ENCODE measurements at regions not wholly inside any gene's neighbourhood (a gene's known extent, or its start where the extent isn't known, plus 50 kb on each side); places are given as distances from the start of the nearest gene placed in this dataset.

GRCh38 chr2:35946478-35946877 lies 409.1 kb upstream of the CRIM1 start:
- WGBS, 2 donors: 28 to 39% methylated on average over 2 of the region's 2 CpGs
- intact Hi-C loops (cut with DNase I): no loop called here
- Histone ChIP-seq H3K36me3 (ENCODE audit: control insufficient read depth in 1 of 2, insufficient read depth in 2 of 2, low read length in 1 of 2) (no peaks in the 10 kb centered on the region), H3K4me3 (ENCODE audit: low read length in 2 of 2) (no peak overlapping the region), H3K27ac (ENCODE audit: low read depth in 1 of 2, low read length in 2 of 2) (no peak overlapping the region), H3K27me3 (ENCODE audit: control insufficient read depth in 1 of 2, insufficient read depth in 2 of 2, low read length in 1 of 2) (no peaks in the 10 kb centered on the region), H3K9me3 (ENCODE audit: control insufficient read depth, low read length) (no peaks in the 10 kb centered on the region), H3K4me1 (ENCODE audit: control insufficient read depth in 1 of 2, insufficient read depth in 2 of 2, low read length in 2 of 2) (no peaks in the 10 kb centered on the region)
- ATAC-seq (ENCODE audit: low FRiP score): no peak
- no peak for DNase-seq

- Histone ChIP-seq H3K4me1 (ENCODE audit: control insufficient read depth in 1 of 2, insufficient read depth in 2 of 2, low read length in 2 of 2) (no peaks in the 10 kb centered on the region), H3K4me3 (ENCODE audit: low read length in 2 of 2) (no peak overlapping the region), H3K27ac (ENCODE audit: low read depth in 1 of 2, low read length in 2 of 2) (no peak overlapping the region), H3K36me3 (ENCODE audit: control insufficient read depth in 1 of 2, insufficient read depth in 2 of 2, low read length in 1 of 2) (no peaks in the 10 kb centered on the region), H3K27me3 (ENCODE audit: control insufficient read depth in 1 of 2, insufficient read depth in 2 of 2, low read length in 1 of 2) (no peaks in the 10 kb centered on the region), H3K9me3 (ENCODE audit: control insufficient read depth, low read length) (no peaks in the 10 kb centered on the region)
- no peak for ATAC-seq (ENCODE audit: low FRiP score)
- 60 to 71% methylated on average over 4 of the region's 4 CpGs for WGBS, 2 donors
- intact Hi-C loops (cut with DNase I): no loop called here
- no peak for DNase-seq
Observed at GRCh38 chr2:35938838-35939237, 416.7 kb upstream of the CRIM1 start.

DNA sequence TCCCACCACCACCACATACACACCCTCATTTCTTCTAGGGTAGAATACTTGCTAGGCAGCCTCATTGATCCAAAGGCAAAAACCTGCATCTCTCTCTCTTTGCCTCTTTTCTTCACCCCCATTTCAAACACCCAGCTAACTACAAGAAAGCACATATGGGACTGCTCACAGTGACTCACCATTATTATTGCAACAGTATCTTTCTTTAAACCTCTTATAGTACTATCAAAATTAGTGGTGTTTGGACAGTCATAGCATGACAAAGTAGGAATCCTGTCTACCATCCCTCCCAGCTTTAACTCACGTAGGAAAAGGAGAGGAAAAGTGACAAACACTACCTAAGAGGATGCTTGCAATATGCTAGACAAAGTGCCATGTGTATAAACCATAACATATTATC lies 422.5 kb upstream of the CRIM1 start:
- no peaks in the 10 kb centered on the region for H3K27me3 ChIP-seq (ENCODE audit: control insufficient read depth in 1 of 2, insufficient read depth in 2 of 2, low read length in 1 of 2)
- H3K27ac ChIP-seq (ENCODE audit: low read depth in 1 of 2, low read length in 2 of 2): no peak overlapping the region
- H3K9me3 ChIP-seq (ENCODE audit: control insufficient read depth, low read length): no peaks in the 10 kb centered on the region
- WGBS, 2 donors: 49 to 58% methylated on average over 1 of the region's 1 CpG
- H3K36me3 ChIP-seq (ENCODE audit: control insufficient read depth in 1 of 2, insufficient read depth in 2 of 2, low read length in 1 of 2): no peaks in the 10 kb centered on the region
- H3K4me1 ChIP-seq (ENCODE audit: control insufficient read depth in 1 of 2, insufficient read depth in 2 of 2, low read length in 2 of 2): no peaks in the 10 kb centered on the region
- no peak for ATAC-seq (ENCODE audit: low FRiP score)
- intact Hi-C loops (cut with DNase I): no loop called here
- no peak for DNase-seq
- no peak overlapping the region for H3K4me3 ChIP-seq (ENCODE audit: low read length in 2 of 2)

- no peak overlapping the region for H3K27ac ChIP-seq (ENCODE audit: low read depth in 1 of 2, low read length in 2 of 2)
- no peak for DNase-seq
- WGBS, 2 donors: 54 to 55% methylated on average over 5 of the region's 5 CpGs
Observed at GRCh38 chr2:35932276-35932963, 423.2 kb upstream of the CRIM1 start.

DNA sequence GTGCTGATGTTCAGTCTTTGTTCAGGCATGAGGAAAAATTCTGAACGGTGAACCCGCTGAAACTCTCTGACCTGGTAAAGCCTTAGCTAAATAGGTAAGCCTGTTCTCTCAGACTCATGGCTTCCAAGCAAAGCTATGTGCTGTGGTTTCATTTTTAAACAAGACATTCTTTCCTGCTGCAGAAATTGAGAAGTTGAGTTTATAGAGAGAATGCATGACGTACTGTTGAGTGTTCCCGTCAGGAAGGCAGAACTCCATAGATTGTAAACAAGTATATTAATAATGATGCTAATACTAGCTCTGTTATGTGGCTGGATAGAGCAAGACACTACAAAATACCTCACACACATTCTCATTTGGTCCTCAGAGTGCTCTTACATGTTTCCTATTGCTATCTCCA lies 424.0 kb upstream of the CRIM1 start:
- H3K4me3 ChIP-seq (ENCODE audit: low read length in 2 of 2): no peak overlapping the region
- WGBS, 2 donors: 64 to 69% methylated on average over 4 of the region's 4 CpGs
- DNase-seq (no peak), ATAC-seq (ENCODE audit: low FRiP score) (no peak)
- H3K4me1 ChIP-seq (ENCODE audit: control insufficient read depth in 1 of 2, insufficient read depth in 2 of 2, low read length in 2 of 2): no peaks in the 10 kb centered on the region
- H3K27ac ChIP-seq (ENCODE audit: low read depth in 1 of 2, low read length in 2 of 2): no peak overlapping the region
- intact Hi-C loops (cut with DNase I): no loop called here
- no peaks in the 10 kb centered on the region for H3K27me3 ChIP-seq (ENCODE audit: control insufficient read depth in 1 of 2, insufficient read depth in 2 of 2, low read length in 1 of 2)
- H3K36me3 ChIP-seq (ENCODE audit: control insufficient read depth in 1 of 2, insufficient read depth in 2 of 2, low read length in 1 of 2): no peaks in the 10 kb centered on the region
- no peaks in the 10 kb centered on the region for H3K9me3 ChIP-seq (ENCODE audit: control insufficient read depth, low read length)

More at GRCh38 chr2:35932276-35932963, 423.2 kb upstream of the CRIM1 start:
- intact Hi-C loops (cut with DNase I): no loop called here
- Histone ChIP-seq H3K4me1 (ENCODE audit: control insufficient read depth in 1 of 2, insufficient read depth in 2 of 2, low read length in 2 of 2) (no peaks in the 10 kb centered on the region), H3K4me3 (ENCODE audit: low read length in 2 of 2) (no peak overlapping the region), H3K27me3 (ENCODE audit: control insufficient read depth in 1 of 2, insufficient read depth in 2 of 2, low read length in 1 of 2) (no peaks in the 10 kb centered on the region), H3K36me3 (ENCODE audit: control insufficient read depth in 1 of 2, insufficient read depth in 2 of 2, low read length in 1 of 2) (no peaks in the 10 kb centered on the region), H3K9me3 (ENCODE audit: control insufficient read depth, low read length) (no peaks in the 10 kb centered on the region)
- ATAC-seq (ENCODE audit: low FRiP score): no peak

GRCh38 chr2:35931115-35931514 lies 424.5 kb upstream of the CRIM1 start:
- no peak overlapping the region for H3K4me3 ChIP-seq (ENCODE audit: low read length in 2 of 2)
- H3K27ac ChIP-seq (ENCODE audit: low read depth in 1 of 2, low read length in 2 of 2): no peak overlapping the region
- no peaks in the 10 kb centered on the region for H3K36me3 ChIP-seq (ENCODE audit: control insufficient read depth in 1 of 2, insufficient read depth in 2 of 2, low read length in 1 of 2)
- DNase-seq (no peak), ATAC-seq (ENCODE audit: low FRiP score) (no peak)
- 67 to 69% methylated on average over 5 of the region's 5 CpGs for WGBS, 2 donors
- no peaks in the 10 kb centered on the region for H3K4me1 ChIP-seq (ENCODE audit: control insufficient read depth in 1 of 2, insufficient read depth in 2 of 2, low read length in 2 of 2)
- no peaks in the 10 kb centered on the region for H3K9me3 ChIP-seq (ENCODE audit: control insufficient read depth, low read length)
- H3K27me3 ChIP-seq (ENCODE audit: control insufficient read depth in 1 of 2, insufficient read depth in 2 of 2, low read length in 1 of 2): no peaks in the 10 kb centered on the region
- intact Hi-C loops (cut with DNase I): no loop called here

DNA sequence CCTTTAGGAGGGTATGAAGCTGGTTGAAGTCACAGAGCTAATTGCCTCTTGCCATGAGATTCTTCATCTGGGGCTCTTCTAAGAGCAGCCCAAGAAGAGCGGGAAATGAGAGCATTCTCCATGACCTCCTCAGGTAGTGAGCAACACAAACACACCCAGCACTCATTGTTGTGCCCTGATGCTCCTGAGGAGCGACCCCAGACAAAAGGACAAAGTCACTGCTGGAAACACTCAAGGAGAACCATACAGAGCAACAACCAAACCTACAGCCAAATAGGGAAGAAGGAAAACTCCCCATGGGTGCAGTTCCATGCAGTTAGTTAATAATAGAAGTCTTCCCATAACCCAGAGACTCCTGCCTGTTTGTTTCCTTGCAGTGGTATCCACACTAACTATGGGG lies 426.0 kb upstream of the CRIM1 start:
- Histone ChIP-seq H3K36me3 (ENCODE audit: control insufficient read depth in 1 of 2, insufficient read depth in 2 of 2, low read length in 1 of 2) (no peaks in the 10 kb centered on the region), H3K4me1 (ENCODE audit: control insufficient read depth in 1 of 2, insufficient read depth in 2 of 2, low read length in 2 of 2) (no peaks in the 10 kb centered on the region), H3K27me3 (ENCODE audit: control insufficient read depth in 1 of 2, insufficient read depth in 2 of 2, low read length in 1 of 2) (no peaks in the 10 kb centered on the region), H3K9me3 (ENCODE audit: control insufficient read depth, low read length) (no peaks in the 10 kb centered on the region), H3K27ac (ENCODE audit: low read depth in 1 of 2, low read length in 2 of 2) (no peak overlapping the region), H3K4me3 (ENCODE audit: low read length in 2 of 2) (no peak overlapping the region)
- ATAC-seq (ENCODE audit: low FRiP score): no peak
- 78 to 79% methylated on average over 2 of the region's 2 CpGs for WGBS, 2 donors
- intact Hi-C loops (cut with DNase I): no loop called here
- no peak for DNase-seq

DNA sequence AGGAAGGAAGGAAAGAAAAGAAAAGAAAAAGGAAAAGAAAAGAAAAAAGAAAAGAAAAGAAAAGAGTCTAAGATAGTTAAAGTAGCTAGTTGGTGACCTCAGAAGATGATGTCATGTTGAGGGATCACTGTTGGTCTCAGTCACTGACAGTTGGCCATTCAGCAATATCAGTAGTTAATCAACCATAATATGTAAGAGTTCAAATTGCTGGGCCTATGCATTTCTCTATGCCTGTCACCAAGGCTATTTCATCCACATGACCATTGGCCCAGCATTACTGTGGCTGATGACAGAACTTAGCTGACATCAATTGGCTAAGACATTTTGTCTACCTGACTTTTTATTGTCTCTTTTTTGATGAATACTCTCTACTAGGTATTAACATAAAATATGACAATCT lies 435.5 kb upstream of the CRIM1 start:
- DNase-seq: no peak
- no peaks in the 10 kb centered on the region for H3K27me3 ChIP-seq (ENCODE audit: control insufficient read depth in 1 of 2, insufficient read depth in 2 of 2, low read length in 1 of 2)
- H3K4me3 ChIP-seq (ENCODE audit: low read length in 2 of 2): no peak overlapping the region
- no peaks in the 10 kb centered on the region for H3K36me3 ChIP-seq (ENCODE audit: control insufficient read depth in 1 of 2, insufficient read depth in 2 of 2, low read length in 1 of 2)
- no peak overlapping the region for H3K27ac ChIP-seq (ENCODE audit: low read depth in 1 of 2, low read length in 2 of 2)
- ATAC-seq (ENCODE audit: low FRiP score): no peak
- H3K9me3 ChIP-seq (ENCODE audit: control insufficient read depth, low read length): no peaks in the 10 kb centered on the region
- intact Hi-C loops (cut with DNase I): no loop called here
- H3K4me1 ChIP-seq (ENCODE audit: control insufficient read depth in 1 of 2, insufficient read depth in 2 of 2, low read length in 2 of 2): no peaks in the 10 kb centered on the region

DNA sequence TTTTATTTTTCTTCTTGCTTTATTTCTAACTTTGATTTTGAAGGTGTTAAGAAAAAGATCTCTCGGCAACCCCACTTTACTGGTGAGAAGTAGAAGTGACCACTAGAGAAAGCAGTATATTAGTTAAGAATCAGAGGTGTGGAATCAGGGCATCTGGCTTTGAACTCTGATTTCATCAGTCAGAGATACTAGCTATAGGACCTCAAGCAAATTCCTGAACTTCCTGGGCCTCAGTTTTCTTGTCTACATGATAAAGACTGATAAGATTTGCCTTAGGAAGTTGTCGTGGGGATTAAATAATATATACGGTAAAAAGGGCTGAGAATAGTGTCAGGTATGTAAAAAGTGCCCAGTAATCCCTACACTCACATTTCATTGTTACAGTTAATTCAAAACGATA lies 440.3 kb upstream of the CRIM1 start:
- intact Hi-C loops (cut with DNase I): no loop called here
- Histone ChIP-seq H3K9me3 (ENCODE audit: control insufficient read depth, low read length) (peaks cover 2% of the 10 kb centered on the region), H3K27ac (ENCODE audit: low read depth in 1 of 2, low read length in 2 of 2) (no peak overlapping the region), H3K4me1 (ENCODE audit: control insufficient read depth in 1 of 2, insufficient read depth in 2 of 2, low read length in 2 of 2) (no peaks in the 10 kb centered on the region), H3K36me3 (ENCODE audit: control insufficient read depth in 1 of 2, insufficient read depth in 2 of 2, low read length in 1 of 2) (no peaks in the 10 kb centered on the region), H3K27me3 (ENCODE audit: control insufficient read depth in 1 of 2, insufficient read depth in 2 of 2, low read length in 1 of 2) (no peaks in the 10 kb centered on the region), H3K4me3 (ENCODE audit: low read length in 2 of 2) (no peak overlapping the region)
- ATAC-seq (ENCODE audit: low FRiP score): no peak
- no peak for DNase-seq
- 51 to 57% methylated on average over 4 of the region's 4 CpGs for WGBS, 2 donors

Data from aorta (tissue), 5 donors.